Calu3 (cell line): ENCODE measurements at regions not wholly inside any gene's neighbourhood (a gene's known extent, or its start where the extent isn't known, plus 50 kb on each side); places are given as distances from the start of the nearest gene placed in this dataset.

Experiments used
- BruUV-seq: library from RNA; stranded (reverse); fragments of 400-500 nt; replicated peaks from 2 replicates; lab custom pipeline; 2021; lab: Mats Ljungman, UMichigan
- CTCF ChIA-PET: fragments of 300-600 bp; sonication (Branson Sonifier 250); formaldehyde crosslinking; loops from one replicate; lab custom pipeline; 2022; ENCODE audit warnings: antibody characterized with exemption; lab: Charles Lee
- DNase-seq: peaks from one replicate; pipeline ENCODE4 v3.0.0; 2022
- H3K27ac Mint-ChIP-seq: one replicate; pipeline ENCODE4 v1.8.0; 2022; ENCODE audit warnings: mixed read lengths; ENCODE audit not compliant: unreplicated experiment
- H3K27me3 Mint-ChIP-seq: one replicate; pipeline ENCODE4 v1.8.0; 2022; ENCODE audit warnings: mixed read lengths; ENCODE audit not compliant: unreplicated experiment
- H3K36me3 Mint-ChIP-seq: one replicate; pipeline ENCODE4 v1.8.0; 2022; ENCODE audit warnings: mild to moderate bottlenecking, moderate library complexity, mixed read lengths; ENCODE audit not compliant: insufficient read depth, unreplicated experiment
- H3K4me1 Mint-ChIP-seq: one replicate; pipeline ENCODE4 v1.8.0; 2022; ENCODE audit warnings: mild to moderate bottlenecking, low read depth, mixed read lengths; ENCODE audit not compliant: unreplicated experiment
- H3K4me3 Mint-ChIP-seq: one replicate; pipeline ENCODE4 v1.8.0; 2022; ENCODE audit warnings: mild to moderate bottlenecking, low read depth, moderate library complexity, mixed read lengths; ENCODE audit not compliant: unreplicated experiment
- H3K9me3 Mint-ChIP-seq: one replicate; pipeline ENCODE4 v1.8.0; 2022; ENCODE audit warnings: low read depth, mixed read lengths; ENCODE audit not compliant: unreplicated experiment
- CTCF ChIP-seq: fragments of 200-600 bp; IDR thresholded peaks from one replicate; pipeline ENCODE4 v1.8.0; 2022; ENCODE audit warnings: antibody characterized with exemption; ENCODE audit not compliant: unreplicated experiment
- intact Hi-C: fragments of 100-400 bp; cut with micrococcal nuclease; formaldehyde crosslinking; loops from one replicate; pipeline ENCODE4 v1.10.0; 2022; ENCODE audit not compliant: unreplicated experiment

DNA sequence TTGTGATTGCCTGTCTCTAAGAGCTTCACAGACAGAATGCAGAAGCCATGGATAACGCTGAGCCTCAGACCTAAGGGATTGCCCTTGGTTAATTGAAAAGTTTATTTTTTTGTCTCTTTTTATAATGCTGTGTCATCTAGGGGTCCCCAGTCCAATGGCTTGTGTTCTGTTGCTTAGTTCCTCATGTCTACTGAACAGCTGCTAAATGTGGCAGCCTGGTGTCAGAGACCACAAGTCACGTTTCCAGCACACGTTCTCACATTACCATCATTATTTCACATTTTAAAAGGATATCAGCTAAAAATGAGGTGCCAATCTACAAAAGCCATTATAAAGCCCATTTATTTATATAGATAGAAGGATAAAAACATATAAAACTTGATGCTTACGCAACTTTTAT lies 1362.0 kb downstream of the PCDH9 start:
- intact Hi-C loops, result no loop called here
- peaks cover 2% of the 10 kb centered on the region for H3K9me3 Mint-ChIP-seq
- no peak for TF ChIP-seq CTCF
- DNase-seq, result no peak
- no peaks in the 10 kb centered on the region for H3K27me3 Mint-ChIP-seq
- CTCF ChIA-PET, result no interaction called here
- H3K27ac Mint-ChIP-seq, result no peak overlapping the region
- no TSS peak for BruUV-seq
- H3K36me3 Mint-ChIP-seq, result no peaks in the 10 kb centered on the region
- no peaks in the 10 kb centered on the region for H3K4me1 Mint-ChIP-seq
- no peak overlapping the region for H3K4me3 Mint-ChIP-seq

DNA sequence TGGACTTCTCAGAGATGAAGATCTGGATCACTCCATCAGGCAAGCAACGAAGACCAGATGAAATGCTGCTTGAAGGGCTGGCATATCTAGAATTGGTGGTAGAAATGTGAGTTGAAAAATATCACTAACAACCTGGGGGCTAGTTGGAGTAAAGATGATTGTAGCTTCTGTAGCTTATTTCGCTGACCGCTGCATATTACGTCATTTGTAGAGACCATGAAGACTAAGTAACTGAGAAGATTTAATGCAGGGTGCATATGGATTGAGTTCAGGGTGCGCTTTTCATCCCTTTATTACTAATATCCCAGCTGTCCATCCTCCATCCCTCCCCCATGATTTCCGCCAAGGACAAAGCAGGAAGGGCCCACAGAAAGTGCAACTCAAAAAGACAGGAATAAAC lies 1364.0 kb downstream of the PCDH9 start:
- DNase-seq, result no peak

DNA sequence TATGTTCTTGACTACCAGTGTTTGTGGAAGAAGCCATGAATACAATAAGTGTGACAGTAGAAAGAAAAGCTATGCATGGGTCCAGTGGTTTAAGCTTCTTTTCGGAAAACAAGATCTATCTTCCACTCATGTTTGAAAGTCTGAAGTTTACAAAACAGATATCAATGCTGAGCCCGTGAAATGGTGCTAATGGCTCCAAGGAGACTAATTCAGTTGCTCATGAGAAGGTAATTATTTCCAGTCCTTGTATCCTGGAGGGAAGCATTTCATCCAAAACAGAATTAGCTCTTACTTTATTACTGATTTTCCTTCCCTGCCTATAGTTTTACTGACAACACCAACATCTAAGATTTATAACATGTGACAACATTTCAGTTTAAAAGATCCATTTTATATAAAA lies 1364.9 kb downstream of the PCDH9 start:
- TF ChIP-seq CTCF, result no peak
- no TSS peak for BruUV-seq
- DNase-seq, result no peak
- Mint-ChIP-seq H3K9me3 (peaks cover 2% of the 10 kb centered on the region), H3K4me1 (no peaks in the 10 kb centered on the region), H3K36me3 (no peaks in the 10 kb centered on the region), H3K4me3 (no peak overlapping the region), H3K27ac (no peak overlapping the region), H3K27me3 (no peaks in the 10 kb centered on the region)
- intact Hi-C loops, result no loop called here
- CTCF ChIA-PET, result no interaction called here

More for the DNA sequence above, 1364.0 kb downstream of the PCDH9 start:
- BruUV-seq, result no TSS peak
- Mint-ChIP-seq H3K4me3 (no peak overlapping the region), H3K27ac (no peak overlapping the region), H3K9me3 (peaks cover 2% of the 10 kb centered on the region), H3K4me1 (no peaks in the 10 kb centered on the region), H3K36me3 (no peaks in the 10 kb centered on the region), H3K27me3 (no peaks in the 10 kb centered on the region)
- intact Hi-C loops, result no loop called here
- no peak for TF ChIP-seq CTCF
- CTCF ChIA-PET, result no interaction called here

- CTCF ChIA-PET, result no interaction called here
- TF ChIP-seq CTCF, result no peak
- peaks cover 2% of the 10 kb centered on the region for H3K9me3 Mint-ChIP-seq
- H3K27me3 Mint-ChIP-seq, result no peaks in the 10 kb centered on the region
- H3K4me1 Mint-ChIP-seq, result no peaks in the 10 kb centered on the region
- no peak overlapping the region for H3K4me3 Mint-ChIP-seq
- intact Hi-C loops, result no loop called here
- no peak for DNase-seq
- no peak overlapping the region for H3K27ac Mint-ChIP-seq
- H3K36me3 Mint-ChIP-seq, result no peaks in the 10 kb centered on the region
- no TSS peak for BruUV-seq
Observed at GRCh38 chr13:65864039-65864438, 1366.1 kb downstream of the PCDH9 start.
